ENCODE measurements at regions not wholly inside any gene's neighbourhood (a gene's known extent, or its start where the extent isn't known, plus 50 kb on each side); places are given as distances from the start of the nearest gene placed in this dataset.

- H3K27ac ChIP-seq (ENCODE audit: low read depth, low read length), result no peak overlapping the region
- no peak overlapping the region for H3K4me3 ChIP-seq (ENCODE audit: low read depth, low read length)
- H3K9me3 ChIP-seq (ENCODE audit: control insufficient read depth, insufficient read depth, low read length), result no peaks in the 10 kb centered on the region
- CTCF ChIA-PET, result no interaction called here
- DNase-seq (ENCODE audit: low read depth, low spot score), result no peak
- TF ChIP-seq CTCF (IDR thresholded peaks at IDR 0.05; ENCODE audit: low read depth, low read length), result no peak
- peaks cover 29% of the 10 kb centered on the region for H3K27me3 ChIP-seq (ENCODE audit: control insufficient read depth, insufficient read depth, low read length)
- POLR2A ChIA-PET, result interaction anchor here (0.7 kb wide), 1 partner anchor 24 kb away, joined by 3 read pairs; no protein-coding TSS in a partner anchor
These were observed 154.5 kb upstream of the ECI2 start for GRCh38 chr6:4289770-4290320.

- ChIA-PET POLR2A (no interaction called here), CTCF (no interaction called here)
- peaks cover 28% of the 10 kb centered on the region for H3K27me3 ChIP-seq (ENCODE audit: control insufficient read depth, insufficient read depth, low read length)
- no peak overlapping the region for H3K4me3 ChIP-seq (ENCODE audit: low read depth, low read length)
- H3K27ac ChIP-seq (ENCODE audit: low read depth, low read length), result no peak overlapping the region
- DNase-seq (ENCODE audit: low read depth, low spot score), result no peak
- no peaks in the 10 kb centered on the region for H3K9me3 ChIP-seq (ENCODE audit: control insufficient read depth, insufficient read depth, low read length)
- TF ChIP-seq CTCF (IDR thresholded peaks at IDR 0.05; ENCODE audit: low read depth, low read length), result no peak
These were observed 152.5 kb upstream of the ECI2 start for GRCh38 chr6:4287811-4288244.

- CTCF ChIA-PET, result no interaction called here
- Histone ChIP-seq H3K4me3 (ENCODE audit: low read depth, low read length) (no peak overlapping the region), H3K27me3 (ENCODE audit: control insufficient read depth, insufficient read depth, low read length) (peaks cover 28% of the 10 kb centered on the region), H3K9me3 (ENCODE audit: control insufficient read depth, insufficient read depth, low read length) (no peaks in the 10 kb centered on the region), H3K27ac (ENCODE audit: low read depth, low read length) (no peak overlapping the region)
- POLR2A ChIA-PET, result no interaction called here
- DNase-seq (ENCODE audit: low read depth, low spot score), result no peak
- no peak for TF ChIP-seq CTCF (IDR thresholded peaks at IDR 0.05; ENCODE audit: low read depth, low read length)
These were observed 152.0 kb upstream of the ECI2 start for GRCh38 chr6:4287372-4287771.

GRCh38 chr6:4282926-4283325 lies 147.6 kb upstream of the ECI2 start:
- ChIA-PET POLR2A (no interaction called here), CTCF (no interaction called here)
- no peak overlapping the region for H3K4me3 ChIP-seq (ENCODE audit: low read depth, low read length)
- TF ChIP-seq CTCF (IDR thresholded peaks at IDR 0.05; ENCODE audit: low read depth, low read length), result no peak
- peaks cover 27% of the 10 kb centered on the region for H3K27me3 ChIP-seq (ENCODE audit: control insufficient read depth, insufficient read depth, low read length)
- H3K9me3 ChIP-seq (ENCODE audit: control insufficient read depth, insufficient read depth, low read length), result no peaks in the 10 kb centered on the region
- DNase-seq (ENCODE audit: low read depth, low spot score), result no peak
- H3K27ac ChIP-seq (ENCODE audit: low read depth, low read length), result no peak overlapping the region

GRCh38 chr6:4281341-4282293 lies 146.2 kb upstream of the ECI2 start:
- ChIA-PET POLR2A (no interaction called here), CTCF (interaction anchor here (0.7 to 1.1 kb wide), 2 partner anchors 10 to 530 kb away, joined by 3 read pairs; no protein-coding TSS in a partner anchor)
- peaks cover 14% of the 10 kb centered on the region for H3K27me3 ChIP-seq (ENCODE audit: control insufficient read depth, insufficient read depth, low read length)
- no peak overlapping the region for H3K27ac ChIP-seq (ENCODE audit: low read depth, low read length)
- no peaks in the 10 kb centered on the region for H3K9me3 ChIP-seq (ENCODE audit: control insufficient read depth, insufficient read depth, low read length)
- DNase-seq (ENCODE audit: low read depth, low spot score), result no peak
- peak overlapping the region; percentile 48 for H3K4me3 ChIP-seq (ENCODE audit: low read depth, low read length)
- 0 out of 2 replicates have a peak, but pooled peaks have one; percentile 26 for TF ChIP-seq CTCF (IDR thresholded peaks at IDR 0.05; ENCODE audit: low read depth, low read length)
